Lower leg skin (tissue), 4 donors: ENCODE measurements at regions not wholly inside any gene's neighbourhood (a gene's known extent, or its start where the extent isn't known, plus 50 kb on each side); places are given as distances from the start of the nearest gene placed in this dataset.
"Not testable (repeated sequence)": the region's sequence is repeated elsewhere in the genome, so short reads cannot be mapped to it uniquely, and the experiment has no call there.

Experiments
- DNase-seq, 2 donors: peaks; one replicate each; pipeline ENCODE4 v3.0.0-alpha.2; 2019; ENCODE audit warnings: low spot score in 2 of 2
- H3K4me3 ChIP-seq: fragments of 200-600 bp; sonication (generic); 2 replicates; pipeline ENCODE4 v1.5.1; 2017; ENCODE audit warnings: mild to moderate bottlenecking, low read depth; ENCODE audit not compliant: poor library complexity, severe bottlenecking
- POLR2A ChIP-seq, 2 donors: fragments of 450-650 bp; IDR thresholded peaks; one replicate each; pipeline ENCODE4 v1.6.1; 2016 to 2017; ENCODE audit warnings: antibody characterized with exemption in 2 of 2, mild to moderate bottlenecking in 1 of 2, moderate library complexity in 1 of 2
- WGBS, 2 donors: methylation state at CpG; one replicate each; pipeline ENCODE4 v1.1.5; 2018; 5-methylcytosine and 5-hydroxymethylcytosine counted together
- intact Hi-C: fragments of 100-400 bp; cut with DNase I; formaldehyde crosslinking; loops from one replicate; pipeline ENCODE4 v1.15.0; 2023; ENCODE audit warnings: low total_unique reads
- TF ChIP-seq, protein P1 (sequence below), 3 donors: fragments of 450-650 bp; IDR thresholded peaks; one replicate each; pipeline ENCODE4 v1.5.1; 2016; ENCODE audit warnings: antibody characterized with exemption in 3 of 3, mild to moderate bottlenecking in 3 of 3, moderate library complexity in 2 of 3

DNA sequence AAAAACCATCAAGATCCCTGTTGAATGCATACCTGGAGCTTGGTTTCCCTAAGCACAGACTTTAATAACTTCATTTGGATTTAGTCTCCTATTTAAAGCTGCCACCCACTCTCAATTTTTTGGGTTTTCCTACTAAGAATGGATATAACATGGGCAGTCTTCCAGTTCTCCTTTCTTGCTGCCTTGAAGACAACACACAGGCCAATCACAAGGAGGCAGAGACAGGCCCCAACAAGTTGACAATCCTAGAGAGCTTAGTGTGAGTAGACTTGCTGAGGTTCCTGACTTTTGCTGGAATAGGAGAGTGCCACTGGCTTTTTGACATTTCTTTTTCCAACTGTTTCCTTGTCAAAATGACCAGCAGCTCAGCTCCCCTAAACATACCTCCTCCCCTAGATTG, 112.3 kb upstream of the ESR1 start:
- no peak for TF ChIP-seq POLR2A (IDR thresholded peaks at IDR 0.05)
- TF ChIP-seq, protein P1, sequence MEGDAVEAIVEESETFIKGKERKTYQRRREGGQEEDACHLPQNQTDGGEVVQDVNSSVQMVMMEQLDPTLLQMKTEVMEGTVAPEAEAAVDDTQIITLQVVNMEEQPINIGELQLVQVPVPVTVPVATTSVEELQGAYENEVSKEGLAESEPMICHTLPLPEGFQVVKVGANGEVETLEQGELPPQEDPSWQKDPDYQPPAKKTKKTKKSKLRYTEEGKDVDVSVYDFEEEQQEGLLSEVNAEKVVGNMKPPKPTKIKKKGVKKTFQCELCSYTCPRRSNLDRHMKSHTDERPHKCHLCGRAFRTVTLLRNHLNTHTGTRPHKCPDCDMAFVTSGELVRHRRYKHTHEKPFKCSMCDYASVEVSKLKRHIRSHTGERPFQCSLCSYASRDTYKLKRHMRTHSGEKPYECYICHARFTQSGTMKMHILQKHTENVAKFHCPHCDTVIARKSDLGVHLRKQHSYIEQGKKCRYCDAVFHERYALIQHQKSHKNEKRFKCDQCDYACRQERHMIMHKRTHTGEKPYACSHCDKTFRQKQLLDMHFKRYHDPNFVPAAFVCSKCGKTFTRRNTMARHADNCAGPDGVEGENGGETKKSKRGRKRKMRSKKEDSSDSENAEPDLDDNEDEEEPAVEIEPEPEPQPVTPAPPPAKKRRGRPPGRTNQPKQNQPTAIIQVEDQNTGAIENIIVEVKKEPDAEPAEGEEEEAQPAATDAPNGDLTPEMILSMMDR (IDR thresholded peaks at IDR 0.05) = no peak
- H3K4me3 ChIP-seq = no peak overlapping the region
- intact Hi-C loops = no loop called here
- no peak for DNase-seq

DNA sequence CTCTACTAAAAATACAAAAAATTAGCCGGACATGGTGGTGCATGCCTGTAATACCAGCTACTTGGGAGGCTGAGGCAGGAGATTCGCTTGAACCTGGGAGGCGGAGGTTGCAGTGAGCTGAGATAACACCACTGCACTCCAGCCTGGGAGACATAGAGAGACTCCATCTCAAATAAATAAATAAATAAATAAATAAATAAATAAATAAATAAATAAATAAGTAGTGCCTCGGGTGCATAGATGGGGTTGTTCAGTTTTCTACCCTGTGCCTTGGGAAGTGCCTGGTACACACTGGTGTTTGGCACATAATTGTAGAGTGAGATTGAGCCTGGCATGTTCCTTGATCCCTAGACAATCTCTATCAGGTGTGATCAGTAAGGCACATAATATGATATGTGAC, 111.2 kb upstream of the ESR1 start:
- DNase-seq, H3K4me3 ChIP-seq, intact Hi-C loops: not testable (repeated sequence)
- 97 to 100% methylated on average over 4 of the region's 4 CpGs for WGBS, 2 donors

DNA sequence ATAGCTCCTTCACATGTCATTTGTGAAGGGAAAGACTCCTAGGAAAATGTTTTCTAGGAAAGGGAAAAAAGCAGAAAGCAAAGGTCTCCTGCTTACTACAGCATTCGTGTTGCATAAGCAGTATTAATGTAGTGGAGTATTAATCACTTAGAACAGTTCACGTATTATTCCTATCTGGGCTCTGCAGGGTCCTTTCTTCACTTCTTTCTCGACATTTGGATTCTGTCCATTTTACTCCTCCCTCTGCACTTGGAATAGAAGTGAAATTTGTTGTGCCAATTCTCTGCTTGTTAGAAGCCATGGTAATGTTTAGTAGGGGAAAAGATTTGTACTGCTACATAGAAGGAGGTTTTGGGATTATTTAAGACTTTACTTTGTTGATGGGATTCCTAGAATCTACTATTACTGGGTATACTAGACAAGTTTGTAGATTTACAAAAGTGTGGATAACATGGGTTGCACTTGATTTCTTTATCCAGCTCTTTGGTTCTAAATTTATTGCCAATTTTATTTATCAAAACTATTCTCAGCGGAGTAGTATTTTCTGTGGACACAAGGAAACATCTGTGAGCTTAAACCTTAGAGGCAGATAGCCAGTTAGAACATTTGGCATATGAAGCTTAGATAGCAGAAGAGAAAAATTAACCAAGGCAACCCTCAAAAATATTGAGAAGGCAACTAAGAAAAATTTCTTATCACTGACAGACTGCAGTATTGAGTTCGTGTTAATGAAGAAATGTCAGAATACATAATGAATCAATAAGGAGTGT, 108.4 kb upstream of the ESR1 start:
- DNase-seq = no peak
- TF ChIP-seq POLR2A (IDR thresholded peaks at IDR 0.05) = no peak
- TF ChIP-seq, protein P1 (IDR thresholded peaks at IDR 0.05) = no peak
- intact Hi-C loops = no loop called here
- no peak overlapping the region for H3K4me3 ChIP-seq
- whole genome bisulfite sequencing, 2 donors = 44 to 50% methylated on average over 5 of the region's 5 CpGs

DNA sequence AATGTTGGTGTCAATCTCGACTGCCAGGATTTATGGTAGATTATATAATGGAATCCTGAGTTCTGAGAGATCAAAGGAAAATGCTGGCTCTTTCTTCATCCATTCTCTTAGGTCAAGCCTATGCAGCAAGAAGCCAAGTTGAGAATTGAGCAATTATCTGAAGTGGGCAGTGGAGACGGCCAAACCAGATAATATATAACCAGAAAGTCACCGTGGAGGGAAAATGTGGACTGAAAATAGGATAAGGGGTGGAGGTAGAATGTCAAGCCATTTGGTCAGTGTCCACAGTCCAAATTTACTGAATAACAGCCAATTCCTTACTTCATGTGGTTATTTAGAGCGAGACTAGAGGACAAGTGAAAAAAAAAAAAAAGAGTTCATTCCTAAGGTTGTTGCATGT, 107.8 kb upstream of the ESR1 start:
- intact Hi-C loops = no loop called here
- no peak for DNase-seq
- WGBS, 2 donors = 54 to 57% methylated on average over 4 of the region's 4 CpGs
- H3K4me3 ChIP-seq = no peak overlapping the region
- TF ChIP-seq, protein P1 (IDR thresholded peaks at IDR 0.05) = no peak
- TF ChIP-seq POLR2A (IDR thresholded peaks at IDR 0.05) = no peak

DNA sequence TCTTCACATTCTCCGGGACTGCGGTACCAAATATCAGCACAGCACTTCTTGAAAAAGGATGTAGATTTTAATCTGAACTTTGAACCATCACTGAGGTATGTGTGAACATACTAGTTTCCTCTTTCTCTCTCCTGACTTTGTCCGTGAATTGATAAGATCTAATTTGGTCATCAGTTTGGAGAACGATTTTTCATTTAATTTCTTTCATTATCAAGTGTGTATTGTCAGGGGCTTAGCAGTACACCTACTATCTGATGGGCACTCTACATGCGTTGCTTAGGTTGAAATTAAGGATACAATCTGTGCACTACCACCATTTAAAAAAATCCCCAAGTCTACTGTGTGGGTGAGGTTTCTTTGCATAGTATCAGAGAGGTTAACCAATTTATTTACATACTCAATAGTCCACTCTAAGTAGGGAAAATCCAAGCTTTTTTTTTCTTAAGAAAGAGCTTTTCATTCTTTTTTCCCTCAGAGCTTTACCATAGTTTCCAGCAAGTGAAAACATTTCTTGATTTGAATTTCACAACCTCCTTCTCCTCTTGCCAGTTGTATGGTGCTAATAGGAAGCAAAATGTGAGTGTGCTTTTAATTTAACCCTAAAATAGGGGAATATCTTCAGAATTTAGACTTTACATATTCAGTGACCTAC, 105.4 kb upstream of the ESR1 start:
- intact Hi-C loops = no loop called here
- 76 to 80% methylated on average over 5 of the region's 5 CpGs for WGBS, 2 donors
- DNase-seq = no peak
- no peak overlapping the region for H3K4me3 ChIP-seq
- TF ChIP-seq, protein P1 (IDR thresholded peaks at IDR 0.05) = no peak
- no peak for TF ChIP-seq POLR2A (IDR thresholded peaks at IDR 0.05)

DNA sequence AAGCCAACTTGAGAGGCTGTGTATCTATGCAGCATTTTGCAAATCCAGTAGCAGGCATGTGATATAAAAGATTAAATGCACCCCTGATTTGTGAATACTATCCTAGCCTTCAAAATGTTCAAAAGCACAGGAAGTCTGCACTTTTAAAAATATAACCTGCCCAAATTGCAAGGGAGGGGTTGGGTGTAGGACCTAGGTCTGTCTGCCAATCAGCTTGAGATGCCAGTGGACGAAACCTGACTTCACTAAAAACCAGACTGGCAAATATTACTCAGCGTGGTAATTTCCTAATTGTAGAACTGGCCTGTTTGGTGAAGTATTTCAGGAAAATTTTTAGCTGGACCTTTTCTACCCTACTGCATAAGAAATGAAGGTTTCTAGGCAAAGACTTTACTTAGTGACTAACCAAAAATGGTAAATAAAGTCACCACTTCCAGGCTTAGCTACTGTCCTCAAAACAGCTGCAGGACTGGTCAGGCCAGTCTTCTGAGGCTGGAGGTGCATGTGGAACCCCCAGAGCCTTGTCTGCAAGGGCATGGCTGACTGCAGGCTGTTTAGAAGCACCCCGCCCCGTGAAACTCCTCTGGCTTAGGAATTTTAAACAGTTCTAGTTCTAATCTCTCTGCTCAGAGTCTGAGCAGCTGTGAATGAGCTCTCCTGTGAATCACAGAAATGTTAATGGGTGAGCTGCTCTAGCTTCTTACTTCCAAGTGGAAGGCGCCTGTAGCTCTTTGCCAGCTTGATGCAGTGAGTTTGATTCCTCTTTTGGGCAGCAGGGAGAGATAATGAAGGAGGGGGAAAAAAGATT, 104.4 kb upstream of the ESR1 start:
- intact Hi-C loops = no loop called here
- no peak overlapping the region for H3K4me3 ChIP-seq
- DNase-seq = no peak
- 30 to 36% methylated on average over 5 of the region's 5 CpGs for WGBS, 2 donors
- TF ChIP-seq, protein P1 (IDR thresholded peaks at IDR 0.05) = no peak
